ENCODE measurements at regions not wholly inside any gene's neighbourhood (a gene's known extent, or its start where the extent isn't known, plus 50 kb on each side); places are given as distances from the start of the nearest gene placed in this dataset.
"Not testable (repeated sequence)": the region's sequence is repeated elsewhere in the genome, so short reads cannot be mapped to it uniquely, and the experiment has no call there.

- DNase-seq: no peak
Measured at GRCh38 chr9:90741036-90741435, 60.6 kb upstream of the SYK start.

GRCh38 chr9:90737742-90738141 lies 63.9 kb upstream of the SYK start:
- DNase-seq: no peak

GRCh38 chr9:90735952-90736351 lies 65.7 kb upstream of the SYK start:
- DNase-seq: peak; percentile 41

GRCh38 chr9:90734631-90735030 lies 67.0 kb upstream of the SYK start:
- no peak for DNase-seq

- DNase-seq: no peak
Measured at GRCh38 chr9:90729351-90729750, 72.3 kb upstream of the SYK start.

- DNase-seq: no peak
Measured at GRCh38 chr9:90727488-90727887, 74.1 kb upstream of the SYK start.

- no peak for DNase-seq
Measured at GRCh38 chr9:90726215-90726614, 75.4 kb upstream of the SYK start.

- no peak for DNase-seq
Measured at GRCh38 chr9:90724880-90725279, 76.7 kb upstream of the SYK start.

- no peak for DNase-seq
Measured at GRCh38 chr9:90724112-90724511, 77.5 kb upstream of the SYK start.

GRCh38 chr9:90722071-90722470 lies 79.4 kb upstream of the DIRAS2 start:
- no peak for DNase-seq

- no peak for DNase-seq
Measured at GRCh38 chr9:90720621-90721265, 78.1 kb upstream of the DIRAS2 start.

GRCh38 chr9:90706230-90706629 lies 63.6 kb upstream of the DIRAS2 start:
- DNase-seq: no peak

- no peak for DNase-seq
Measured at GRCh38 chr9:90702441-90702955, 59.9 kb upstream of the DIRAS2 start.

- no peak for DNase-seq
Measured at GRCh38 chr9:90698871-90699440, 56.3 kb upstream of the DIRAS2 start.

GRCh38 chr9:90697808-90698207 lies 55.2 kb upstream of the DIRAS2 start:
- no peak for DNase-seq

GRCh38 chr9:90694187-90694586 lies 51.6 kb upstream of the DIRAS2 start:
- not testable (repeated sequence) for DNase-seq
